ENCODE measurements at regions not wholly inside any gene's neighbourhood (a gene's known extent, or its start where the extent isn't known, plus 50 kb on each side); places are given as distances from the start of the nearest gene placed in this dataset.

DNA sequence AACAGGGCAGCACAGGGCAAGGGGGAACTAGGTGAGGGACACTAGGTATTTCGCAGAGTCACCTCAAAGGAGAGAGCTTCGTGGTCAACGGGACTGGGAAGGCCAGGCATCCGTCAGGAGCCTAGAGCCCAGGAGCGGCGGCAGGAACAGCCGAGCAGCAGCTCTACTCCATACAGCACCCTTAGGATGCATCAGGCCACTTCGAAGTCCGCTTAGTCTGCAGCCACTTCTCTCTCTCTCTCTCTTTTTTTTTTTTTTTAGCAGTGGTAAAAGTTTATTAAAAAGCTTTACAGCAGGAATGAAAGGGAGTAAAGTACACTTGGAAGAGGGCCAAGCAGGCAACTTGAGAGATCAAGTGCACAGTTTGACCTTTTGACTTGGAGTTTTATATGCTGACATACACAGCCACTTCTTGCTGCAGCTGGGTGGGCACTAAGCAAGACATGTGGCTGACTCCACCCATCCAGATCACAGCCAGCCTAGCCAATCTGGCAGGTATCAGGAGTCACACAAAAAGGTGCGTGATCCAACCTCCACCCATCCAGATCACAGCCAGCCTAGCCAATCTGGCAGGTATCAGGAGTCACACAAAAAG is 209.7 kb upstream of the RADX start:
- Histone ChIP-seq H3K27ac (ENCODE audit: low read depth, low read length, poor library complexity, severe bottlenecking) (no peak overlapping the region), H3K27me3 (replicated peaks; ENCODE audit: insufficient read depth, low read depth, low read length, poor library complexity) (no peaks in the 10 kb centered on the region), H3K4me1 (ENCODE audit: insufficient read depth, low read length, poor library complexity, severe bottlenecking) (no peaks in the 10 kb centered on the region), H3K9me3 (ENCODE audit: low read depth, low read length, poor library complexity, severe bottlenecking) (no peaks in the 10 kb centered on the region), H3K36me3 (ENCODE audit: insufficient read depth, low read length, poor library complexity, severe bottlenecking) (no peaks in the 10 kb centered on the region), H3K4me3 (ENCODE audit: low read depth, low read length, poor library complexity, severe bottlenecking) (no peak overlapping the region)
- ChIA-PET CTCF (no interaction called here), POLR2A (ENCODE audit: low non-redundant PET) (no interaction called here)
- BruUV-seq (replicated peaks): no TSS peak
- intact Hi-C loops (cut with micrococcal nuclease; ENCODE audit: unreplicated experiment): no loop called here
- DNase-seq (ENCODE audit: low spot score): no peak
- TF ChIP-seq, protein P1, sequence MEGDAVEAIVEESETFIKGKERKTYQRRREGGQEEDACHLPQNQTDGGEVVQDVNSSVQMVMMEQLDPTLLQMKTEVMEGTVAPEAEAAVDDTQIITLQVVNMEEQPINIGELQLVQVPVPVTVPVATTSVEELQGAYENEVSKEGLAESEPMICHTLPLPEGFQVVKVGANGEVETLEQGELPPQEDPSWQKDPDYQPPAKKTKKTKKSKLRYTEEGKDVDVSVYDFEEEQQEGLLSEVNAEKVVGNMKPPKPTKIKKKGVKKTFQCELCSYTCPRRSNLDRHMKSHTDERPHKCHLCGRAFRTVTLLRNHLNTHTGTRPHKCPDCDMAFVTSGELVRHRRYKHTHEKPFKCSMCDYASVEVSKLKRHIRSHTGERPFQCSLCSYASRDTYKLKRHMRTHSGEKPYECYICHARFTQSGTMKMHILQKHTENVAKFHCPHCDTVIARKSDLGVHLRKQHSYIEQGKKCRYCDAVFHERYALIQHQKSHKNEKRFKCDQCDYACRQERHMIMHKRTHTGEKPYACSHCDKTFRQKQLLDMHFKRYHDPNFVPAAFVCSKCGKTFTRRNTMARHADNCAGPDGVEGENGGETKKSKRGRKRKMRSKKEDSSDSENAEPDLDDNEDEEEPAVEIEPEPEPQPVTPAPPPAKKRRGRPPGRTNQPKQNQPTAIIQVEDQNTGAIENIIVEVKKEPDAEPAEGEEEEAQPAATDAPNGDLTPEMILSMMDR (conservative IDR thresholded peaks at IDR 0.05; ENCODE audit: low read depth, low read length): no peak
- no peak for TF ChIP-seq EZH2 (IDR thresholded peaks at IDR 0.05; ENCODE audit: borderline replicate concordance, low read depth, low read length, poor library complexity, severe bottlenecking)

DNA sequence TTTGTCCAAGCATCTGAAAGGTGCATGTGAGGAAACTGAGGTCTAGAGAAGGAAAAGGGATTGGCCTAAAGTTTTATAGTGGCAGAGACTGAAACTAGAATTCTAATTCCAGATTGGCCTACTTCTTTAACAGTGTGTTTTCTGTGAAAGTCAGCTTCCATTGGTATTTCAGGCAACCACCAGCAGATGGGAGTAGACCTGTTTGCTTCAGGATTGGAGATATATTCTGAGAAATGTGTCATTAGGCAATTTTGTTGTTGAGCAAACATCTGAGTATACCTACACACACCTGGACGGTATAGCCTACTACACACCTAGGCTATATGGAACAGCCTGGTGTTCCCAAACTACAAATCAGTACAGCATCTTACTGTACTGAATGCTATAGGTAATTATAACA is 207.3 kb upstream of the RADX start:
- intact Hi-C loops (cut with micrococcal nuclease; ENCODE audit: unreplicated experiment): no loop called here
- DNase-seq (ENCODE audit: low spot score): no peak
- ChIA-PET CTCF (no interaction called here), POLR2A (ENCODE audit: low non-redundant PET) (no interaction called here)
- Histone ChIP-seq H3K27me3 (replicated peaks; ENCODE audit: insufficient read depth, low read depth, low read length, poor library complexity) (no peaks in the 10 kb centered on the region), H3K36me3 (ENCODE audit: insufficient read depth, low read length, poor library complexity, severe bottlenecking) (no peaks in the 10 kb centered on the region), H3K9me3 (ENCODE audit: low read depth, low read length, poor library complexity, severe bottlenecking) (no peaks in the 10 kb centered on the region), H3K27ac (ENCODE audit: low read depth, low read length, poor library complexity, severe bottlenecking) (no peak overlapping the region), H3K4me3 (ENCODE audit: low read depth, low read length, poor library complexity, severe bottlenecking) (no peak overlapping the region), H3K4me1 (ENCODE audit: insufficient read depth, low read length, poor library complexity, severe bottlenecking) (no peaks in the 10 kb centered on the region)
- no TSS peak for BruUV-seq (replicated peaks)
- TF ChIP-seq, protein P1 (conservative IDR thresholded peaks at IDR 0.05; ENCODE audit: low read depth, low read length): peak; percentile 23; the same call in 1 of the 2 replicates
- no peak for TF ChIP-seq EZH2 (IDR thresholded peaks at IDR 0.05; ENCODE audit: borderline replicate concordance, low read depth, low read length, poor library complexity, severe bottlenecking)

DNA sequence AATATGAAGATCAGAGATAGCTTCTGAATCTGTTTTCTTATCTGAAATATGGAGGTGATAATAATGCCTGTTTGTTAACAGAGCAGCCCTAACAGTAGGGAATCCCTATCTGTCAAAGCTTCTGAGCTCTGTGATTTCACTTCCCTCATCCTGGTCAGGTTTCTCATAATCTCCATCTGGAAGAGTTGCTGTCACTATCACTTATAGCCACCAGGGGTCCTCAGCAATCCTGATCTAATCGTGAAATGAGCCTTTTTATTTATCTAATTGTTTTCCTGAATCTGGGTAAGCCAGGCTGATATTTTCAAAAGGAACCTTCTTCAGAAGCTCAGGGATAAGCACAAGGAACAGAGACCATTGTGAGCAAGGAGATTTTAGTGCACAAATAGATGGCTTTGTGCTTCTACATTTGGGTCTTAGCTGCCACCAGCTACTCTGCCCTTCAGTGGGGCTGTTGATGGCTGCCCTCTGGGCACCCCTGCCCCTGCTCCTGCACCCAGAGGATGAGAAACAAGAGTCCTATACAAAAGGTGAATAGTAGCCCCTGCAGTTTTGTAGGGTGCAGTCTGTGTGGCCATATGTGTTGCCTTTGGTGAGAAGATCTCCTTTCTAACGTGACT is 196.4 kb upstream of the RADX start:
- BruUV-seq (replicated peaks): no TSS peak
- peak; percentile 15 for DNase-seq (ENCODE audit: low spot score)
- H3K4me1 ChIP-seq (ENCODE audit: insufficient read depth, low read length, poor library complexity, severe bottlenecking): no peaks in the 10 kb centered on the region
- POLR2A ChIA-PET (ENCODE audit: low non-redundant PET): no interaction called here
- intact Hi-C loops (cut with micrococcal nuclease; ENCODE audit: unreplicated experiment): no loop called here
- no peak overlapping the region for H3K4me3 ChIP-seq (ENCODE audit: low read depth, low read length, poor library complexity, severe bottlenecking)
- no peaks in the 10 kb centered on the region for H3K36me3 ChIP-seq (ENCODE audit: insufficient read depth, low read length, poor library complexity, severe bottlenecking)
- no peaks in the 10 kb centered on the region for H3K27me3 ChIP-seq (replicated peaks; ENCODE audit: insufficient read depth, low read depth, low read length, poor library complexity)
- H3K9me3 ChIP-seq (ENCODE audit: low read depth, low read length, poor library complexity, severe bottlenecking): no peaks in the 10 kb centered on the region
- TF ChIP-seq, protein P1 (conservative IDR thresholded peaks at IDR 0.05; ENCODE audit: low read depth, low read length): peak; percentile 73
- TF ChIP-seq EZH2 (IDR thresholded peaks at IDR 0.05; ENCODE audit: borderline replicate concordance, low read depth, low read length, poor library complexity, severe bottlenecking): no peak
- CTCF ChIA-PET: no interaction called here
- H3K27ac ChIP-seq (ENCODE audit: low read depth, low read length, poor library complexity, severe bottlenecking): no peak overlapping the region

Measured in A673 (cell line).